ENCODE measurements at regions not wholly inside any gene's neighbourhood (a gene's known extent, or its start where the extent isn't known, plus 50 kb on each side); places are given as distances from the start of the nearest gene placed in this dataset.

DNA sequence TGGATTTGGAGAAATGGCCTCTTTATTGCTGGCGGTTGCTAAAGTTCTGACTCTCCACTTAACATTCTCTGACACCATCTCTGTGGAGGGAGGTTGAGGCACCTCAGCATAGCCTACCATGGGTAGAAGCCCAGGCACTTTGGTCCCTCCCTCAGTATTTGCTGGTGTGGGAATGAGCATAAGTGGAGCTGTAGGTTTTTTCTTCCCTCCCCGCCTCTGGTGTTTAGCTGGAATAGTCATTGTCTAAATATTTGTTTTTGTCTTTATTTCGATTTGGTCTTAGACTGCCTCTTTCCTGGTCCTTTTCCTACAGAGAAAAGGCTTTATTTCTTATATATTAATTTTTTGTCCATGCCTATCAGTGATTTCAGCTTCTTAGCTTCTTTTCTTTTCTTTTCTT, 203.4 kb upstream of the AGR3 start:
- TF ChIP-seq POLR2A (IDR thresholded peaks at IDR 0.05): no peak
- TF ChIP-seq, protein P1, sequence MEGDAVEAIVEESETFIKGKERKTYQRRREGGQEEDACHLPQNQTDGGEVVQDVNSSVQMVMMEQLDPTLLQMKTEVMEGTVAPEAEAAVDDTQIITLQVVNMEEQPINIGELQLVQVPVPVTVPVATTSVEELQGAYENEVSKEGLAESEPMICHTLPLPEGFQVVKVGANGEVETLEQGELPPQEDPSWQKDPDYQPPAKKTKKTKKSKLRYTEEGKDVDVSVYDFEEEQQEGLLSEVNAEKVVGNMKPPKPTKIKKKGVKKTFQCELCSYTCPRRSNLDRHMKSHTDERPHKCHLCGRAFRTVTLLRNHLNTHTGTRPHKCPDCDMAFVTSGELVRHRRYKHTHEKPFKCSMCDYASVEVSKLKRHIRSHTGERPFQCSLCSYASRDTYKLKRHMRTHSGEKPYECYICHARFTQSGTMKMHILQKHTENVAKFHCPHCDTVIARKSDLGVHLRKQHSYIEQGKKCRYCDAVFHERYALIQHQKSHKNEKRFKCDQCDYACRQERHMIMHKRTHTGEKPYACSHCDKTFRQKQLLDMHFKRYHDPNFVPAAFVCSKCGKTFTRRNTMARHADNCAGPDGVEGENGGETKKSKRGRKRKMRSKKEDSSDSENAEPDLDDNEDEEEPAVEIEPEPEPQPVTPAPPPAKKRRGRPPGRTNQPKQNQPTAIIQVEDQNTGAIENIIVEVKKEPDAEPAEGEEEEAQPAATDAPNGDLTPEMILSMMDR (IDR thresholded peaks at IDR 0.05): no peak
